ENCODE measurements at regions not wholly inside any gene's neighbourhood (a gene's known extent, or its start where the extent isn't known, plus 50 kb on each side); places are given as distances from the start of the nearest gene placed in this dataset.

DNA sequence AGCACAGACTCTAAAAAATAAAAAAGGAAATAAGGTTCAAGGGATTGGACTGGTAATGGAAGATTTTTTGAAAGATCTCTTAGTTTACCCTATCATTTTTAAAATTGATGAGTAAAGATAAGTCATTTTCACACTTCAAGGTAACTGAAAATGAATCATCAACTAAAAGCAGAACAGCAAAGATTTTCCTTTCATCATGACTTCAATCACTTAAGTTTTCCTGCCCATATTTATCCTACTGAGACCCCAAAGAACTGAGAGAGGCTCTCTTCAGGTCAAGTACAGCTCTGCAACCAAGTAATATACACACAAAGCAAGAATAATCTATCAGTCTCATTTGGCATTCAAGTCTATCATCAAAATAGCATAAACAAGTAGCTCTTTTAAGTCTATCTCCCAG, 540.7 kb downstream of the METTL4 start:
- Mint-ChIP-seq H3K4me1 (peaks cover 2% of the 10 kb centered on the region), H3K4me3 (no peak overlapping the region), H3K9me3 (peaks cover 3% of the 10 kb centered on the region), H3K27ac (no peak overlapping the region), H3K36me3 (no peaks in the 10 kb centered on the region), H3K27me3 (ENCODE audit: low read depth) (peaks cover 5% of the 10 kb centered on the region)
- TF ChIP-seq, protein P1, sequence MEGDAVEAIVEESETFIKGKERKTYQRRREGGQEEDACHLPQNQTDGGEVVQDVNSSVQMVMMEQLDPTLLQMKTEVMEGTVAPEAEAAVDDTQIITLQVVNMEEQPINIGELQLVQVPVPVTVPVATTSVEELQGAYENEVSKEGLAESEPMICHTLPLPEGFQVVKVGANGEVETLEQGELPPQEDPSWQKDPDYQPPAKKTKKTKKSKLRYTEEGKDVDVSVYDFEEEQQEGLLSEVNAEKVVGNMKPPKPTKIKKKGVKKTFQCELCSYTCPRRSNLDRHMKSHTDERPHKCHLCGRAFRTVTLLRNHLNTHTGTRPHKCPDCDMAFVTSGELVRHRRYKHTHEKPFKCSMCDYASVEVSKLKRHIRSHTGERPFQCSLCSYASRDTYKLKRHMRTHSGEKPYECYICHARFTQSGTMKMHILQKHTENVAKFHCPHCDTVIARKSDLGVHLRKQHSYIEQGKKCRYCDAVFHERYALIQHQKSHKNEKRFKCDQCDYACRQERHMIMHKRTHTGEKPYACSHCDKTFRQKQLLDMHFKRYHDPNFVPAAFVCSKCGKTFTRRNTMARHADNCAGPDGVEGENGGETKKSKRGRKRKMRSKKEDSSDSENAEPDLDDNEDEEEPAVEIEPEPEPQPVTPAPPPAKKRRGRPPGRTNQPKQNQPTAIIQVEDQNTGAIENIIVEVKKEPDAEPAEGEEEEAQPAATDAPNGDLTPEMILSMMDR (IDR thresholded peaks at IDR 0.05; ENCODE audit: unreplicated experiment) = no peak
- DNase-seq (ENCODE audit: low spot score in 2 of 2, unreplicated experiment in 2 of 2) = no peak

DNA sequence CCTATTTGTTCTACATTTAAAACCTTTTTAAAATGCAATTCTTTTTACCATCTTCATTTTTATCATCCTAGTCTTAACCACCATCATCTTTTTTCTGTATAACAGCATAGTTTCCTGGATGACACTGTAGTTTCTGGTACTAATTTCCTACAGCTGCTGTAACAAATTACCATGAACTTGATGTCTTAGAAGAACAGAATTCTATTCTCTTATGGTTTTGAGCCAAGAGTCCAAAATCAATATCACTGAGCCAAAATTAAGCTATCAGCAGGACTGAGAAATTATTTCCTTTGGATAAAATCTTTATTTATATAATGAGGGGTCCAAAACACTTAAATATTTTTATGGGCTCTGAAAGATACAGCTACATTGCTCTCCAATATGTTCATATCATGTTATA, 539.3 kb downstream of the METTL4 start:
- Mint-ChIP-seq H3K27me3 (ENCODE audit: low read depth) (peaks cover 5% of the 10 kb centered on the region), H3K36me3 (no peaks in the 10 kb centered on the region), H3K27ac (no peak overlapping the region), H3K4me1 (peaks cover 7% of the 10 kb centered on the region), H3K9me3 (peaks cover 3% of the 10 kb centered on the region), H3K4me3 (no peak overlapping the region)
- no peak for DNase-seq (ENCODE audit: low spot score in 2 of 2, unreplicated experiment in 2 of 2)
- TF ChIP-seq, protein P1 (IDR thresholded peaks at IDR 0.05; ENCODE audit: unreplicated experiment) = no peak

DNA sequence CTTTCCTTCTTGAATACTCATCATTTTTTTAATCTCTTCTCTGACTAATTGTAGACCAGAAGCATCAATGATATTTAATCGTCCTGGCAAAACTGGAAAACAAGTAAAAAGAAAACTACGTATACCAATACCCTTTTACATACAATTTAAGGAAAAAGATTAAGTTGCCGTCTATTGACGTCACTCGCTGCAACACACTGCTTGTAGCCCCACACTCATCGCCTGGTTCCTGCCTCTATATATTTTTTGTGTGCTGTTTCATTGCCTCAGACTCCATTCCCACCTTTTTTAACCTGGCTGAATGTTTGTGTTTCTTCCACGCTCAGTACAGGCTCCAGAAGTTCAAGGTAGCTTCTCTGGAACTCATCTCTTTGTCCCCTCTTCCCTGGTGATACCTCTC, 536.2 kb downstream of the METTL4 start:
- no peak overlapping the region for H3K27ac Mint-ChIP-seq
- peaks cover 5% of the 10 kb centered on the region for H3K27me3 Mint-ChIP-seq (ENCODE audit: low read depth)
- H3K4me3 Mint-ChIP-seq = no peak overlapping the region
- no peaks in the 10 kb centered on the region for H3K36me3 Mint-ChIP-seq
- H3K4me1 Mint-ChIP-seq = peaks cover 7% of the 10 kb centered on the region
- H3K9me3 Mint-ChIP-seq = peaks cover 5% of the 10 kb centered on the region
- no peak for DNase-seq (ENCODE audit: low spot score in 2 of 2, unreplicated experiment in 2 of 2)
- TF ChIP-seq, protein P1 (IDR thresholded peaks at IDR 0.05; ENCODE audit: unreplicated experiment) = no peak

DNA sequence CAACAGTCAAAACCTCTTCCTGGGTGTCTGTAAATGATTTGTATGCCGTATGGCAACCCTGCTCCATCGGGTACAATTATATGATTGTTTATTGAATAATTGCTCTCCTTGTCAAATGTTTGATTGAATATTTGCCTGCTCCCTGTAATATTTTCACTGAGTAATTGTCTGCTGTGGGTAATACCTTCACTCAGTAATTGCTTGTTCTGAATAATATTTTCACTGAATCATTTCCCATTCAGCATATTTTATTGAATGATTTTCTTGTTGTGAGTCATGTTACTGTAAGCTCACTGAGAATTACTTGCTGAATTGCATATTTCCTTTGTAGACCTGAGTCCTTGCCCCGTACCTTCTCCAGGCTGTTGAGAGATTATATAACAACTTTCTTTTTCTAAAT, 535.2 kb downstream of the METTL4 start:
- peaks cover 9% of the 10 kb centered on the region for H3K9me3 Mint-ChIP-seq
- DNase-seq (ENCODE audit: low spot score in 2 of 2, unreplicated experiment in 2 of 2) = no peak
- peaks cover 5% of the 10 kb centered on the region for H3K4me1 Mint-ChIP-seq
- TF ChIP-seq, protein P1 (IDR thresholded peaks at IDR 0.05; ENCODE audit: unreplicated experiment) = no peak
- no peaks in the 10 kb centered on the region for H3K36me3 Mint-ChIP-seq
- H3K4me3 Mint-ChIP-seq = no peak overlapping the region
- peaks cover 5% of the 10 kb centered on the region for H3K27me3 Mint-ChIP-seq (ENCODE audit: low read depth)
- no peak overlapping the region for H3K27ac Mint-ChIP-seq

DNA sequence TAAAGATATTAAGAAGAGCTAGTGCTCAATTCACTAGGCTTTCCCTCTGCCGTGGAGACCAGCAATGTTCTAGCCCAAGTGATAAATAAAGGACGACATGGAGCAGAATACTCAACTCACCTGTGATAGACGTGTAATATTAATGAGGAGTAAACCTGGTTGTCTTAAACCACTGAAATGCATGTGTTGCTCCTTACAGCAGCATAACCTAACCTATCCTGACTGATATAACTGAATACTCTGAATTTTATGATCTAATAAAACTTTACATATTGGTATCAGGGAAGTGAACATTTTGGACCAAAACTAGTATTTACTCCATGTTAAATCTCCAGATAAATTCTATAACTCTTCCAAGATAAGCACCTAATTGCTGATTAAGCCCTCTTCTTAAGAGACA, 531.0 kb downstream of the METTL4 start:
- no peak overlapping the region for H3K27ac Mint-ChIP-seq
- H3K9me3 Mint-ChIP-seq = peaks cover 8% of the 10 kb centered on the region
- H3K4me3 Mint-ChIP-seq = no peak overlapping the region
- H3K27me3 Mint-ChIP-seq (ENCODE audit: low read depth) = no peaks in the 10 kb centered on the region
- H3K36me3 Mint-ChIP-seq = no peaks in the 10 kb centered on the region
- peaks cover 5% of the 10 kb centered on the region for H3K4me1 Mint-ChIP-seq
- no peak for DNase-seq (ENCODE audit: low spot score in 2 of 2, unreplicated experiment in 2 of 2)
- TF ChIP-seq, protein P1 (IDR thresholded peaks at IDR 0.05; ENCODE audit: unreplicated experiment) = no peak

DNA sequence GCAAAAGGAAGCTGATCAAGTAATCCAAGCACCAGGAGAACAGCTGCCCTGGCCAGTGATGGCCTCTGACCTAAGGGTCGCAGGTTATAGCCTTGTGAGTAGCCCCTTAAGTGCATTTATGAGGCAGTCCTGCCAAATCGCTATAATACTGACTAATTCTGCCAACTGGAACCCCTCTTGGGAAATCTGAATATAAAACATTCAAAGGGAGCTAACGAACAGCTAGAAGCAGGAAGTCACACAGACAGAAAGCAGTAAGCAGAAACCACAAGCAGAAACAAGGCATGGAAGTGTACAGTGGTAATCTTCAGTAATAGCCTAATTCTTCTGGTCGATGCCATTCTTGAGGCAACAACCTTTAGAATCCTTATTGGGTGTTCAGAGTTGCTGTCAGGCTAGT, 521.3 kb downstream of the METTL4 start:
- no peaks in the 10 kb centered on the region for H3K27me3 Mint-ChIP-seq (ENCODE audit: low read depth)
- H3K27ac Mint-ChIP-seq = no peak overlapping the region
- TF ChIP-seq, protein P1 (IDR thresholded peaks at IDR 0.05; ENCODE audit: unreplicated experiment) = no peak
- no peaks in the 10 kb centered on the region for H3K36me3 Mint-ChIP-seq
- H3K9me3 Mint-ChIP-seq = peaks cover 9% of the 10 kb centered on the region
- H3K4me1 Mint-ChIP-seq = peaks cover 3% of the 10 kb centered on the region
- no peak overlapping the region for H3K4me3 Mint-ChIP-seq
- DNase-seq (ENCODE audit: low spot score in 2 of 2, unreplicated experiment in 2 of 2) = no peak

All from mesothelial cell of epicardium (in vitro differentiated cells).